ENCODE measurements at regions not wholly inside any gene's neighbourhood (a gene's known extent, or its start where the extent isn't known, plus 50 kb on each side); places are given as distances from the start of the nearest gene placed in this dataset.

DNA sequence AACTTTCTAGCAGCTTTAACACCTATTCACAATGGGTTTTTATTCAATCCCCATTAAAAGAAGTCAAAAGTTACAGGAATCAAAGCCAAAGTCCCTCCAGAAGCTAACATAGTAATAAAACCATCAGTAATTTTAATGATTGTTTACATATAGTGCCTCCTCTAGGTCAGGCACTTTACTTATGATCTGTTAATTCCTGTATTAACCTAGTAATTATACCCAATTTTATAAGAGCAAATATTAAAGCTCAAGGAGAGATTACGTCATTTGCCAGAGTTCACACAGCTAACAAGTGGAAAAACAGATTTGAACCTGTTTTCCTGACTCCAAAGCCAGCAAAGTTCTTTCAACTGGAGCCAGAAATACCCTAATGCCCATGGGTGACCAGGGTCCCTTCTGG, 112.9 kb upstream of the F3 start:
- no peak overlapping the region for H3K27ac ChIP-seq
- no peak overlapping the region for H3K4me3 ChIP-seq

DNA sequence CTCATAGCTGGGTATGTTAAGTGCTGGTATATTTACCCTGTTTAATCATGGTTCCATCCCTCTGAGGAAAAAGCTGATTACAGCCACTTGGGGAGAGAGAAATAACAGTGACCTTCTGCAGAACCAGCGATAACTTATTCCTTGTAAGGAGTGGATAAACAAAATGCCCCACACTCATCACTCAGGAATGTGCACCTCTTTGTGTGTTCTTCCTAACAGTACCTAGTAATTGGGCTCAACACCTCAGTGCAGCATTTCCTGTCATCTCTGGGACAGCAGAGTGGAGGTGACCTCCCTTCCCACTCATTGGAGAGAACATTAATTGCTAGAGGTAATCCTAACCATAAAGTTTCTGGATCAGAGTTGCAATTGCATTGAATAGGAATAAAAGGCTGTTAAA, 112.5 kb upstream of the F3 start:
- Histone ChIP-seq H3K27ac (no peak overlapping the region), H3K4me3 (no peak overlapping the region)

DNA sequence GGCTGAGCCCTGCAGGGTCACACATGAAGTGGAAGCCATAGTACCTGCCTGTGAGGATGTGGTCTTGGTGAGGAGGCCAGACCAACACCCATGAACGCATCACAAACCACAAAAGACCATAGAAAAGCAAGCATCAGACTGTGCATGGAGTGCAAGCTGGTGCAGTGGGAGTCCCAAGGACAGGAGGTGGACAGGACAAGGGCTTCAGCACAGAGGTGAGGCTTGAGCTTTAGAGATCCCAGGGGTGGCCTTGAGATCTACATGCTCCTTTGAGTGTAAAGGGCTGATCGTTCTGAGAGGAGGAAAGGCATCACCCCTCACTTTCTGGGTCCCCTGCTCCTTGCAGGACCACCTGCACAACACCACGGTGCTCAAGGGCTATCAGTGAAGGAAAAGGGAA, 111.9 kb upstream of the F3 start:
- no peak overlapping the region for H3K27ac ChIP-seq
- H3K4me3 ChIP-seq = no peak overlapping the region

DNA sequence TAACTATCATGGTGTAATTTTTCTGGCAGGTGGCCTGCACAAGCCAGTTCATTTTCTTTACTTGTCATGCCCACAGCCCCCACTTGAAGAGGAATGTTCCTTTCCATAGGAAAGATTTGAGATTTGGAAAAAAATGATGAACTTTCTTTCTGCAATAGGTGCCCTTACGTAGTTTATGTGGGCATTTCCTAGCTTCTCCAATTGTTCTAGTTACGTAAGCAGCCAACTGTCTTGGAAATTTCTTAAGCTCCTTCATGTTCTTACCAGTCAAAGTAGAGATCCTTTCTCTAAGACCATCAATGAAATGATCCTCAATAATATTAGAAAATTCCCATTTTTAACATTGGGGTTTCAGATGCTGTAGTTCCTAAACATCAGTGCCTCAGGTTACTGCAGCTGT, 109.5 kb upstream of the F3 start:
- no peak overlapping the region for H3K27ac ChIP-seq
- no peak overlapping the region for H3K4me3 ChIP-seq

DNA sequence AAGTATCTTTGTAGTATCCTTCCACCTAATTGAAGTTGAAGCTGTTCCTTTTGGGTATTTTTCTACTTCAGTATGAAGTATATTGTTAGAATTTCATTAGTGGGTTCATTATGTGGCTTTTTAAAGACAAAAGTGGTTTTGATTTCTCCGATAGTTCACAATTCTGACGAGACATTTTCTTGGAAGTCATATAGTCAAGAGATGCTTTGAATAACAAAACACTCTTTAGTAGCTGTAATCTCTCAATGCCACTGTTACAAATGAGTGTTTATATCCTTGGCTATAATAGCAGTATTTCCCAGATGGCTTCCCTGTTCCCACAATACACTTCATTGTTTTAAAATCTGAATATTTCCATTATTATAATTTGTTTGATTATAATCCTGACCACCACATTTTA, 108.7 kb upstream of the F3 start:
- H3K27ac ChIP-seq = no peak overlapping the region
- H3K4me3 ChIP-seq = no peak overlapping the region

DNA sequence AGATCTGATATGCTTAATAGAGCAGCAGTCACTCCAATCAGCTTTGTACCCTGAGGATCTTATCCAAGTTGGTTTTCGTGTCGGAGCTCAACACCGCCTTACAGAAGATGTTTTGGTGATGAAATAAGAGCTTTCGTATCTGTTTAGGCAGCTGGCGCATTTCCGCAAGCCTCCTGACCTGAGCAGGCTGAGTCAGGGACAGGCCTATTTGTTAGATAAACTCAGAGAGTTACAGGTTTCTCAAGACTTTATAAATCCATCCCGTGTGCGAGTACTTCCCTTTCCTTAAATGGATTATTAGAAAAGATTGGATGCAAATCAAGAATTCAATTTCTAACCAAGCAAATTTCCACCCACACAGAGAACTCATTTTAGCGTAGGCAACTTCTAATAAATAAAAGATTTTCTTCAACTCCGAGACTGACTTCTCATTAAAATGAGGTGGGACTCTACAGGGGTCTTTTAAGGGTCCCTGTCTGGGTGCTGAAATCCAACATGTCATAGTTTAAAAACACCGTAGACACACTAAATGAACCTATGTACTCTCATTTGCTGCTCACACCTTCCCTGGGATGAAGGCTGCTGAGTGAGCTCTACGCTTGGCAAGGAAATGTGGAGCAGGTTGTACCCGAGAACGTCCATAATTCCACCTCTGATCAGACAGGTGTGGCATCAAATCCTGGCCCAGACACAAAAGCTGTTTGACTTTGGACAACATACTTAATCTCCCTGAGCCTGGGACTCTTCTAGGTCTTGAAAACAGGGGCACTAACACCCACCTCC, 106.9 kb upstream of the F3 start:
- Histone ChIP-seq H3K4me3 (no peak overlapping the region), H3K27ac (peak overlapping the region in 15 of 21 experiments; percentile 2 to 67 (median 49))

DNA sequence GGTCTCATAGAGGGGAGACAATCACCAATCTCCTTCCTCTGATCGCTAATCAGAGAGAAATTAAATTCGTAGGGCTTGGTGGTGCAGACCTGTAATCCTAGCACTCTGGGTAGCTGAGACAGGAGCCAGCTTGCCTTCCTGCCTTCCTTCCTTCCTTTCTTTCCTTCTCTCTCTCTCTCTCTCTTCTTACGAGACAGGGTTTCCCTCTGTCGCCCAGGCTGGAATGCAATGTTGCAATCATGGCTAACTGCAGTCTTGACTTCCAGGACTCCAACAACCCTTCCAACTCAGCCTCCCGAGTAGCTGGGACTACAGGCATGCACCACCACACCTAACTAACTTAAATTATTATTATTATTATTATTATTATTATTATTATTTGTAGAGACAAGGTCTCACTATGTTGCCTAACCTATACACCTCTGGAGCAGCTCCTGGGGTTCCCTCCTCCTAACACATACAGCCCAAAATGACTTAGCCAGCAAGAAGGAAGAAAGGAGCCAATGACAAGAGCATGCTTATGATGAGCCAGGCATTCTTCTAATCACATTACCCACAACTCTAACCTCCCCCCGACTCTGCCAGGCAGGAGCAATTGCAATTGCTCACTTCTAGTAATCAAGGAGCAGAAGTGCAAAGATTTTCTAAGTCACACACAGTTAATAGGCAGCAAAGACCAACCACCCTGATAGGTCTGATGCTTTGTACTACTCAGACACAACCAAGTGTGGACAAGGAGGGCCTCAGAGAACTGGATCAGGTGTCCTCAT, 105.4 kb upstream of the F3 start:
- H3K4me3 ChIP-seq = no peak overlapping the region
- H3K27ac ChIP-seq = peak overlapping the region in 3 of 21 experiments; percentile 10 to 55 (median 15)

DNA sequence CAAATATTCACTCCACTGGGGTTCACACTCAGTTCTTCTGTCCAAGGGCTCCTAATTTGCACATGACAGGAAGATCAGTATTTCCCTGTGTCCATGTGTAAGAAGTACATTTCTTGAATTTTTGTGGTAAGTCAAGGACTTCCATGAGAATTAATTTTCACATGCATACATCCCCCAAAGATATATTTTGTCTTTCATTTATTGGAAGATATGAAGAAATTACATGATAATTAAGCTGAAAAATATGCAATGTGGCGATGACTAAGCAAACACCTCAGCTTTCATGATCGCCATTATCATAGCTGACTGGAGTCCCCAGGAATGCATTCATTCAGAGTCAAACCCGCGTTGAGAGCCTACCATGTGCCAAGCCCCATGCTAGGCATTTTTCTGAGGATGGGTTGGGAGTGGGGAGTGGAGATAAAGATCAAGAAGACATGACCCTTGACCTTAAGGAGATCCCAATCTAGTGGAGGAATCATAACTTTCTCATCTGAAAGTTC, 104.6 kb upstream of the F3 start:
- H3K4me3 ChIP-seq = no peak overlapping the region
- H3K27ac ChIP-seq = no peak overlapping the region

DNA sequence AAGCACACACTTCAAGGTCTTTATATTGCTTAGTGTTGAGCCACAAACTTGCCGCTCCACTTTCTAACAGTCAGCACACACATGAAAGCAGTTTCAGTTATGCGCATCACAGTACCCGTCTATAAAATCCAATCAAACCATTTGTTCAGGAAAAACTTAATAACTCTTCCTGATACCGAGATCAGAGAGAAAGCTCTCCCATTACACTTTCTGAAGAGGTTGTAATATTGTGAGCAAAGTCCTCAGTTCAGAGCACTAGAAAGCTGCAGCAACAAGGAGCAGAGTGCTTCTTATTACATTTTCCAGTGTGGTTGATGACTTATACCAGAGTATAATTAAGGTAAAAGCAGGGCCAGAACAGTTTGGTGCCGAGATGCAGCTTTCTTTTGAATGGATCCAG, 102.8 kb upstream of the F3 start:
- no peak overlapping the region for H3K27ac ChIP-seq
- no peak overlapping the region for H3K4me3 ChIP-seq

DNA sequence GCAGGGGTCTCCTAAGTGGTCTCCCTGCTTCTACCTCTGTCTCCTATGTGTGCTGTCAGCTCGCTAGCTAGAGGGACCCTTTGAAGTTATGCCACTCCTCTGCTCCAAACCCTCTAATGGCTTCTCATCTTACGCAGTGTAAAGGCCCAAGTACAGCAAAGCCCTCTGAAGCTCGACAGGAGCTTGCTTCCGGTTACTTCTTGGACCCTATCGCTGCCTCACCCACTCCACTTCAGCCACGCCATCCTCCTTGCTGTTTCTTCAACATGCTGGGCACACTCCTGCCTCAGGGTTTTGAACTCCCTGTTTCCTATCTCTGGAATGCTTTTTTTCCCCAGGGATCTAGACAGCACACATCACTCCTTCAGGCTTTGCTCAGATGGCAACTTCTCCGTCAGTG, 102.3 kb upstream of the F3 start:
- Histone ChIP-seq H3K4me3 (no peak overlapping the region), H3K27ac (no peak overlapping the region)

DNA sequence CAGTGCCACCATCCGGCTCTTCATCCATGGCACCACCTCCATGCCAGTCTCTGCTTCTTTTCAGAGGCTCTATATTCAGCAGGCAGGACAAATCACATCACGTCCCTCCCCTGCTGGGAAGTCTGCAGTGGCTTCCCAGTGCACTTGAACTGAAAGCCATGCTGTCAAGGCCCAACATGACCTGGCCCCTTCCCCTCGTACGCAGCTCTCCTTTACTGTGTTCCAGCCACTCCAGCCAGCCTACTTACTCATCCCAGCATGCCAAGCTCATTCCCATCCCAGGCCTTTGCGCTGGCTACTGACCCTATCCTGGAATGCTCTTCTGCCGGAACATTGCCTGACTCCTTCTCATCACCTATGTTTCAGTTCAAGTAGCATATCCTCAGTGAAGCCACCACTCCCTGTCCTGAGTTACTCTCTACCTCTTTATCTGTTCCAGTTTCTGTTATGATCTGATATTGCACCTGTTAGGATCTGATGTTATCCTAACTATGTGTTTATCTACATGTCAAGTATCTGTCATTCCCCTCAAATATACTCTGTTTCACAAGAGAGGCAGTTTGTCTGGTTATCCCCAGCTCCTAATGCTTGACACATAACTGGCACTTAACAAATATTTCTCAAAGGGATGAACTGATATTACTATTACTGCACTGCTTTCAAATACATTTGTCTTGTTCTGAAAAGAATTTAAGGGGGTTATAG, 101.2 kb upstream of the F3 start:
- H3K27ac ChIP-seq = peak overlapping the region in 1 of 21 experiments; percentile 41
- H3K4me3 ChIP-seq = no peak overlapping the region

DNA sequence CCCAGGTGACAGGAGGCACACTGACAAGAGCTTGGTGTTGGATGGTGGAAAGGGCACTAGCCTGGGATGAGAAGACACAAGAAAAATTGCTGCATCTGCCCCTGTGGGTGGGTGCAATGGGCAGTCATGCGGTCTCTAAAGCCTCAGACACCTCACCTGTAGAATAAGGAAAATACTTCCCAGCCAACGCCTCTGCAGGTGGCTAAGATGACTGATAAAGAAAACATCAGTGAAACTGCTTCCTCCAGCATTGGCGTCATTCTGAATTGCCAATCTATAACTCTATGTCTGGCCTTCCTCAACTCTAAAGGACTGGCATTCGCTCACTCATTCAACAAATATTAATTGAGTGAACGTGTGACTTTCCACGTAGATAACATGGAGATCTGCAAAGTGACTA, 100.4 kb upstream of the F3 start:
- peak overlapping the region in 1 of 21 experiments; percentile 42 for H3K27ac ChIP-seq

DNA sequence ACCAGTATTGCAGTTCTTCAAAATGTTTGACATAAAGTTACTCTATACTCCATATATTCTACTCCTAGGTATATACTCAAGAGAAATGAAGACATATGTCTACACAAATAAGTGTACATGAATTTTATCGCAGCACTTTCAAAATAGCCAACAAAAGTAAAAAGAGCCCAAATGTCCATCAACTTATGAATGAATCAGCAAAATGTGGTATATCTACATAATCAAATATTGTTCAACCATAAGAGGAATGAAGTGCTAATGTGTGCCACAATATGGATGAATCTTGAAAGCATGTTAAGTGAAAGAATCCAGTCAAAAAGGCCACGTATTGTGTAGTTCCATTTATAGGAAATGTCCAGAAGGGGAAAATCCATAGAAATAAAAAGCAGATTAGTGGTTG, 98.6 kb upstream of the F3 start:
- Histone ChIP-seq H3K4me3 (no peak overlapping the region), H3K27ac (no peak overlapping the region)

More for the DNA sequence above, 100.4 kb upstream of the F3 start:
- no peak overlapping the region for H3K4me3 ChIP-seq

DNA sequence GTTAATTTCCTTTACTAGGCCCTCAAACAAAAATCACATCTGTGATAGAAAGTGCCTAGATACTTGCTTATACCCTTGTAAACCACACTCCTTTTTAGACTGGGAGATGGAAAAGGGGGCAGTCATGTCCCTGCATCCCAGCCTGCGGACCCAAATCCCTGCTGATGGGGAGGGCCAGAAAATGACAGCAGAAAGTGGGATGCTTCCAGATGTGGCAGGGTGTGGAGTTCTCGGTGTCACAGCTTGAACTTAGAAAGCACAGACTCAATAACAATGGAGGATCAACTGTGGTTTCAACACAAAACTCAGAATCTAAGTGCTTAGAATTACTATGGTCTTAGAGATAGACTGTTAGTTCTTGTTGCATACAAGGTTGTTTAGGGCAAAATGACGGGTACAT, 95.6 kb upstream of the F3 start:
- Histone ChIP-seq H3K27ac (peak overlapping the region in 1 of 21 experiments; percentile 31), H3K4me3 (no peak overlapping the region)

DNA sequence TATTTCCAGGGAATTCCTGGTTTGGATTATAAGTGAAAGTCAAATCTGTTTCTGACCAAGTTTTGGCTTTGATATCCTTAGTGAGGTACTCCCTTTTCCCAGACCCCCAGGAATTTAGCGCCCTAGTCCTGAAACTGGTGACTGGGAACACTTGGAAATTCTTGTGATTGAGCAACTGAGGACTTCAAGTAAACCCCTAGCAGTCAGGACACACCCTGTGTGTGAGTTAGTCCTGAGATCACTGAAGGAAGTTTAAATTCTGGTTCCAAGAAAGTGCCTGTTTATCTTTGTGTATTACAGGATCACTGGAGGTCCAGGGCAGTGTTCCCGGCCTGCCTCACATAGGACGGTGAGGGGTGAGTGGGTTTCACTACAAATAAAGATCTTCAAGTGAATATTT, 95.1 kb upstream of the F3 start:
- H3K27ac ChIP-seq = peak overlapping the region in 1 of 21 experiments; percentile 31
- no peak overlapping the region for H3K4me3 ChIP-seq

DNA sequence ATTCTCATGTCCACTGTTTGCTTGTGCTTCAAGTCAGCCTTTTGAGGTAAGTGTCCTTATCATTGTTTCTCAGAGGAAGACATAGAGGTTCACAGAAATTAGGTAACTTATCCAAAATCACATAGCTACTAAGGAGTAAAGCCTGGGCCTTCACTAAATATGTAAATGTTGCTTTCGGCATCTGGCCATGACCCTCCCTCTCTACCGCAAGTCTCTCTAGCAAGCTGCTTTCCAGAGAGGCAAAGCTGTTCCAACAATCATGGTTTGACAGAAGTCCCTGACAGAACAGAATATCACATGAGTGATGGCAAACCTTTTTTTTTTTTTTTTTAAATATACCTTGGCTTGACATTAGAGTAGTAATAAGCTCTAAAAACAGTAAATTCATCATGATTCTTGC, 94.5 kb upstream of the F3 start:
- Histone ChIP-seq H3K4me3 (no peak overlapping the region), H3K27ac (peak overlapping the region in 1 of 21 experiments; percentile 41)

DNA sequence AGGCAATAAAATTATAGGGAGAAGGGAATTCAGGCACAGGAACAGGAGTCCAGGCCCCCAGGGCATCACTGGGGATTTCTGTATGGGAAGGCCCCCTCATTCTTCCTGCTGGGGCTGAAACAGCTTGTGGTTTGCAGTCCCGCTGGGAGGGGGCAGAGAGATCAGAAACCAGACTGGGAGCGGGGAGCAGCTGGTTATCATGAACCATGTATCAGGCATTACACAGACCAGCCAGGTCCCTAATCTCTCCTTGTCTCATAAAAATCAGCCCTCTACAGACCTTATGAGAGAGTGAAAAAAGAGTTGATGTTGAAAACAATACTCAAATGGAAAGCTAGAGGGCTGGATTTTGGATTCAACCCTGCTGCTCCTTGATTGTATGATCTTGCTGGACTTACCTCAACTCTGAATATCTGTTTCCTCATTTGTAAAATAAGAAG, 93.4 kb upstream of the F3 start:
- Histone ChIP-seq H3K4me3 (no peak overlapping the region), H3K27ac (no peak overlapping the region)

DNA sequence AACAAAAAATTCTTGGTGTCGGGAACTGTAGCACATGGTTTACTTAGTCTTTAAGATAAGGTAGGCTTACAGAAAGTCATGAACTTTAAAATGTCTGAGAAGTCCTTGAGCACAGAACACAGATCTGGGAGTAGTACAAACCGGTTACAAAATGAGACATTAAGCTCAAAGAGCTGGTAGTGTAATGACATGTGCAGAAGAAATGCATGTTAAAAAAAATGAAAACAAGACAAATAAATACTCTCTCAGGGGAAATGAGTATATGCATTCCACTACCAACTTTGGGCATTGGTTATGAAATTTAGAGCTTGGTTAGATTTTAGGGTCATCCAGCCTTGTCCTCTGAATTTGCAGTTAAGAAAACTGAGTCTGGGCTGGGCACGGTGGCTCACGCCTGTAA, 91.5 kb upstream of the F3 start:
- Histone ChIP-seq H3K4me3 (no peak overlapping the region), H3K27ac (no peak overlapping the region)

DNA sequence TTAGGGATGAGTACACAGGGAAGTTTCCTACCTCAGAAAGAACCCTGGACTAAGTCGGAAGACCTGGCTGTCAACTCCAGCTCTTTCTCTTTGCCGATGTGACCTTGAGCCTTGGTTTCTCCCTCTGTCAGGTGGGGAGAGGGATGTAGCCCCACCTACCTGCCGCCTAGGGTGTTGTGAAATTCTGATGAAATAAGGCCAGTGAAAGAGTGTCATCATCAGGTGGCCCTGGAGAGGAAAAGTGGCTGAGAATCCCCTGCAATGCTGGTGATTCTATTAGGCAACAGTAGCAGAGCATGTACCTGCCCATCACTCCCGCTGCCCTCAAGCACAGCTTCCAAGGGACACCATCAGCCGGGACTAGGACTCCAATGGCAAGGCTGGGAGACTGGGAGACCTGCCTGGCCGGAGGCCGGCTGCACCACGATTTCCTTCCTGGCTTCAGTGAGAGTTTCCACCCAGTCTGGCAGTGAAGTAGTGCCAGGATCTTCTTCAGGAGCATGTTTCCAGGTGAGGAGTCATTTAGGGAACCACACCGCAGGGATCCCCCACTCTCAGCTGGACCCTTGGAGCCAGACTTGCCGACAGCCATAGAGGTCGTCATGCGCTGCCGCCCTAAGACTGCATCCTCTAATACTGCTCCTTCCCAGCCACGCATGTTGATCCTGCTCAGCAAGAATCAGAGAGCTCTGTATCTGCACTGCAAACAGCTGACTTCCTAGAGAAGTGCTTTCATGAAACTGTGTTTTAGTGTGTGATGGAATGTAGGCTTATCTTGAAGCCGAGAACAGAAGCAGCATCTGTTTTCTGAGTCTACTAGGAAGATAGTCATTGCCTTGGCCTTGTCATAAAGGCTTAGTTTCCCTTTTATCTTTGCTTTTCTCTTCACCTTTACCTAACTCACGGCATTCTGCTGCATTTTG, 88.0 kb upstream of the F3 start:
- Histone ChIP-seq H3K27ac (no peak overlapping the region), H3K4me3 (no peak overlapping the region)

DNA sequence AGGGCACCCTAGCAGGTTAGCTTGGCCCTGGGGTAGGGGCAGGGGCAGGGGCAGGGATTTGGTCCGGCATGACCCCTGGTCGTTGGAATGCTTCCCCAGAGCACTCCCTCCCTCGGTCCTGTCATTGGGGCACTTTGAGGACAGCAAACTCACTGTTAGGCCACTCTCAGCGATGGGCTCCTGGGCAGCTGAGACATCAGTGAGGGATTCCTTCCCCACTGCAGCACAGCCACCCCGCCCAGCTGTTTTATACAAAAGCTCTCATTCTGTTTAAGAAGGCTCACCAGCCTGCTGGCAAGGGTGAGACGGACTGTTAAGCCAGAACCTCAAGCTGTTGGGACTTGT, 86.9 kb upstream of the F3 start:
- H3K27ac ChIP-seq = no peak overlapping the region
- H3K4me3 ChIP-seq = no peak overlapping the region

Measured in skin epidermis (tissue), 12 donors.